CD14-positive monocyte (primary cell): ENCODE measurements at regions not wholly inside any gene's neighbourhood (a gene's known extent, or its start where the extent isn't known, plus 50 kb on each side); places are given as distances from the start of the nearest gene placed in this dataset.
A peak's percentile ranks its signal among the peaks of the same experiment; 100 is the strongest.

ENCODE experiments used
- DNase-seq, 3 donors: peaks; one replicate each; pipeline ENCODE4 v3.0.0-alpha.2; 2011 to 2022
- H2AFZ ChIP-seq: 2 replicates; pipeline ENCODE4 v1.6.0; 2012; ENCODE audit warnings: mild to moderate bottlenecking, low read depth, low read length, inconsistent platforms; ENCODE audit not compliant: insufficient read depth, poor library complexity, severe bottlenecking
- H3K27ac ChIP-seq, 2 donors: 1 replicate in 1 of 2; 2 replicates in 1 of 2; pipeline ENCODE4 v1.5.1; 2012 to 2013; ENCODE audit warnings: low read length in 2 of 2, control low read depth in 1 of 2, inconsistent platforms in 1 of 2, low read depth in 1 of 2, mild to moderate bottlenecking in 1 of 2
- H3K27me3 ChIP-seq, 2 donors: one replicate each; pipeline versions ENCODE4 v1.6.0 to v1.6.1; 2011 to 2013; ENCODE audit warnings: low read length in 2 of 2; ENCODE audit not compliant: control insufficient read depth in 2 of 2, insufficient read depth in 2 of 2
- H3K36me3 ChIP-seq, 2 donors: replicated peaks in 1 of 2; 1 replicate in 1 of 2; 2 replicates in 1 of 2; pipeline versions ENCODE4 v1.5.1 to v1.6.1; 2012 to 2013; ENCODE audit warnings: low read length in 2 of 2, control low read depth in 1 of 2, inconsistent platforms in 1 of 2, mild to moderate bottlenecking in 1 of 2; ENCODE audit not compliant: insufficient read depth in 2 of 2, control insufficient read depth in 1 of 2
- H3K4me1 ChIP-seq, 2 donors: 1 replicate in 1 of 2; 2 replicates in 1 of 2; pipeline versions ENCODE4 v1.5.1 to v1.6.1; 2012 to 2013; ENCODE audit warnings: low read length in 2 of 2, control low read depth in 1 of 2, inconsistent platforms in 1 of 2, mild to moderate bottlenecking in 1 of 2, moderate library complexity in 1 of 2; ENCODE audit not compliant: insufficient read depth in 2 of 2, control insufficient read depth in 1 of 2
- H3K4me2 ChIP-seq: replicated peaks from 2 replicates; pipeline ENCODE3; 2012; ENCODE audit warnings: low read length, moderate library complexity, mild to moderate bottlenecking; ENCODE audit not compliant: poor library complexity, severe bottlenecking; ENCODE audit errors: extremely low read depth
- H3K4me3 ChIP-seq, 3 experiments: fragments of 200-600 bp in 1 of 3; sonication (generic) in 1 of 3; replicated peaks in 1 of 3; 1 replicate in 2 of 3; 2 replicates in 1 of 3; pipeline ENCODE4 v1.5.1; 2011 to 2013; ENCODE audit warnings: low read length in 3 of 3, mild to moderate bottlenecking in 3 of 3, control low read depth in 2 of 3, low read depth in 2 of 3, inconsistent platforms in 1 of 3, moderate library complexity in 1 of 3
- H3K79me2 ChIP-seq: 2 replicates; pipeline ENCODE4 v1.6.0; 2012; ENCODE audit warnings: mild to moderate bottlenecking, control low read depth, inconsistent platforms, low read length, moderate library complexity; ENCODE audit not compliant: insufficient read depth
- H3K9ac ChIP-seq: 2 replicates; pipeline ENCODE4 v1.6.0; 2017; ENCODE audit warnings: low read length, mild to moderate bottlenecking; ENCODE audit not compliant: insufficient read depth, poor library complexity, severe bottlenecking
- H3K9me3 ChIP-seq, 2 donors: replicated peaks in 1 of 2; 1 replicate in 1 of 2; 2 replicates in 1 of 2; pipeline versions ENCODE4 v1.5.1 to v1.6.1; 2012 to 2013; ENCODE audit warnings: low read length in 2 of 2, control low read depth in 1 of 2; ENCODE audit not compliant: control insufficient read depth in 1 of 2, insufficient read depth in 1 of 2
- H4K20me1 ChIP-seq: 2 replicates; pipeline ENCODE4 v1.6.0; 2012; ENCODE audit warnings: mild to moderate bottlenecking, low read length, control low read depth, moderate library complexity; ENCODE audit not compliant: insufficient read depth
- H3K27ac Mint-ChIP-seq, 7 donors: one replicate each; pipeline ENCODE4 v1.8.0; 2020; ENCODE audit warnings: mild to moderate bottlenecking in 7 of 7, mixed read lengths in 7 of 7, moderate library complexity in 6 of 7, inconsistent platforms in 2 of 7
- H3K27me3 Mint-ChIP-seq, 3 donors: one replicate each; pipeline ENCODE4 v1.8.0; 2021 to 2022; ENCODE audit warnings: low read depth in 3 of 3, mild to moderate bottlenecking in 3 of 3, mixed read lengths in 3 of 3, moderate library complexity in 3 of 3, inconsistent platforms in 1 of 3
- H3K36me3 Mint-ChIP-seq, 2 donors: one replicate each; pipeline ENCODE4 v1.8.0; 2020; ENCODE audit warnings: mixed read lengths in 2 of 2, inconsistent platforms in 1 of 2, mild to moderate bottlenecking in 1 of 2
- H3K4me1 Mint-ChIP-seq: one replicate; pipeline ENCODE4 v1.8.0; 2020; ENCODE audit warnings: mild to moderate bottlenecking, mixed read lengths
- H3K4me3 Mint-ChIP-seq, 2 donors: one replicate each; pipeline ENCODE4 v1.8.0; 2020; ENCODE audit warnings: mild to moderate bottlenecking in 2 of 2, mixed read lengths in 2 of 2, moderate library complexity in 1 of 2
- H3K9me3 Mint-ChIP-seq, 7 donors: one replicate each; pipeline ENCODE4 v1.8.0; 2020 to 2022; ENCODE audit warnings: mixed read lengths in 7 of 7, mild to moderate bottlenecking in 6 of 7, moderate library complexity in 6 of 7, inconsistent platforms in 2 of 7
- CTCF ChIP-seq: fragments of 200-600 bp; IDR thresholded peaks from one replicate; pipeline ENCODE4 v1.8.0; 2022; ENCODE audit warnings: antibody characterized with exemption, mild to moderate bottlenecking
- WGBS: methylation state at CpG from one replicate; pipeline ENCODE4 v1.1.5; 2013; ENCODE audit warnings: missing lambda C conversion rate; ENCODE audit not compliant: insufficient coverage; 5-methylcytosine and 5-hydroxymethylcytosine counted together
- intact Hi-C, 2 donors: fragments of 100-400 bp; cut with micrococcal nuclease; formaldehyde crosslinking; loops; one replicate each; pipeline versions ENCODE4 v1.15.0 to v1.15.1; 2023

DNA sequence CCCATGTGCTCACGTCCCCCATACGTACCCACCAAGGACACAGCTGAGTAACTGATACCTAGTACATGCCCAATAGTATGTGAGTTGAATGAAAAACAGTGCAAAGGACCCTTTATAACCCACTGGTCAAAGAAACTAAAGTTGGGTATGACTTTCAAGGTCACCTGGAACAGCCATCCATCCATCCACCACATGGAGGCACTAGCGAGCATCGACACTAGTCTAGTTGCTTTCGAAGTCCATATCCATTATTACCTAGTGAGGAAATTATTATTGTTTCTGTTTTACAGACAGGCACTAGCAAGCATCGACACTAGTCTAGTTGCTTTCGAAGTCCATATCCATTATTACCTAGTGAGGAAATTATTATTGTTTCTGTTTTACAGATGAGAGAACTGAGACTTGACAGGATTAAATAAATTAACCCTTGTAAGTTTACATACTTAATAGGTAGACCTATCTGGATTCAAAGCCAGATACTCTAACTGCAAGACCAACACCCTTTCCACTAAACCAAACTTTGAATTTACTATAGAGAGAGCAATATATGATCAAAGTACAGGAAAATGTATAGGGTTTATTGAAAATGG lies 233.7 kb downstream of the METTL4 start:
- Histone ChIP-seq H3K4me3 (no peak overlapping the region), H3K27me3 (peaks cover 0 to 5% of the 10 kb centered on the region in 2 donors), H3K36me3 (no peaks in the 10 kb centered on the region), H3K4me2 (no peak overlapping the region), H3K9me3 (no peaks in the 10 kb centered on the region), H3K27ac (no peak overlapping the region), H4K20me1 (no peaks in the 10 kb centered on the region), H3K4me1 (no peaks in the 10 kb centered on the region), H3K79me2 (no peaks in the 10 kb centered on the region), H2AFZ (no peak overlapping the region), H3K9ac (no peak overlapping the region)
- Mint-ChIP-seq H3K9me3 (peaks cover 0 to 6% (median 0%) of the 10 kb centered on the region in 7 donors), H3K4me1 (no peaks in the 10 kb centered on the region), H3K27me3 (peaks cover 2 to 17% (median 4%) of the 10 kb centered on the region in 3 donors), H3K27ac (no peak overlapping the region), H3K4me3 (no peak overlapping the region), H3K36me3 (no peaks in the 10 kb centered on the region)
- DNase-seq, result peak; percentile 5 to 23 (median 16)
- peak; percentile 82 for TF ChIP-seq CTCF
- WGBS, result no CpG with 5 or more reads among the region's 7 CpGs
- intact Hi-C loops, result loop anchor here in 1 of 2 donors (5.0 kb wide), 1 partner anchor 205 kb away; no protein-coding TSS in a partner anchor

DNA sequence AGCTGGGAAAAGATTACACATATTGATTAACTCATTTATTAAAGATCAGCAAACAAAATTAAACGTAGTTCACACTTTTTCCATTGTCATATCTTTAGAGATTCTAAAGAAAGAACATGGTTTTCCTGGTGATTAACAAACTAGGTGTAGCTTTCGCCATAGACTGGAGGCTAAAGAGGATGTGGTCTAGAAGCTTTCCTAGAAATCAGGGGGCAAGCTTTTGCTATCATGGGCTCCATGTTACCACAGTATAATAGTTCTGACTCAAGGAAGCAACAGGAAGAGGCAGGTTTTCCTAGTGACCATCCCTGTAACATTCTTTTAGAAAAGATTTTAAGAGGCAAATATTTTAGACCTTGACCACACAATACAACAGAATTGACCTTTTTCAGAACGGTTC lies 232.7 kb downstream of the METTL4 start:
- H3K27me3 Mint-ChIP-seq, result peaks cover 4 to 18% (median 4%) of the 10 kb centered on the region in 3 donors
- Histone ChIP-seq H3K4me1 (no peaks in the 10 kb centered on the region), H3K27ac (no peak overlapping the region), H3K4me2 (no peak overlapping the region), H3K9me3 (no peaks in the 10 kb centered on the region), H3K79me2 (no peaks in the 10 kb centered on the region), H3K27me3 (peaks cover 0 to 2% of the 10 kb centered on the region in 2 donors), H4K20me1 (no peaks in the 10 kb centered on the region), H2AFZ (no peak overlapping the region), H3K36me3 (no peaks in the 10 kb centered on the region), H3K4me3 (no peak overlapping the region), H3K9ac (no peak overlapping the region)
- H3K27ac Mint-ChIP-seq, result no peak overlapping the region
- H3K4me1 Mint-ChIP-seq, result no peaks in the 10 kb centered on the region
- no peaks in the 10 kb centered on the region for H3K36me3 Mint-ChIP-seq
- no peak for DNase-seq
- peaks cover 0 to 6% (median 0%) of the 10 kb centered on the region in 7 donors for H3K9me3 Mint-ChIP-seq
- no peak for TF ChIP-seq CTCF
- 0% methylated on average over 1 of the region's 3 CpGs for WGBS
- intact Hi-C loops, result loop anchor here in 1 of 2 donors (5.0 kb wide), 1 partner anchor 204 kb away; no protein-coding TSS in a partner anchor
- H3K4me3 Mint-ChIP-seq, result no peak overlapping the region
